ENCODE measurements at regions not wholly inside any gene's neighbourhood (a gene's known extent, or its start where the extent isn't known, plus 50 kb on each side); places are given as distances from the start of the nearest gene placed in this dataset.

GRCh38 chr7:25379351-25380300 is 151.3 kb upstream of the NPVF start:
- H3K4me1 ChIP-seq: peaks cover 6 to 44% (median 9%) of the 10 kb centered on the region in 3 donors
- no peak overlapping the region for H3K4me3 ChIP-seq
- H3K27ac ChIP-seq: no peak overlapping the region
- no peak for DNase-seq
- intact Hi-C loops (cut with DNase I): no loop called here
- WGBS, 2 donors: 61 to 68% methylated on average over 5 of the region's 5 CpGs
- TF ChIP-seq CTCF (IDR thresholded peaks at IDR 0.05): no peak
- TF ChIP-seq POLR2A (IDR thresholded peaks at IDR 0.05): no peak
- no peaks in the 10 kb centered on the region for H3K9me3 ChIP-seq
- H3K27me3 ChIP-seq: no peaks in the 10 kb centered on the region
- H3K36me3 ChIP-seq: no peaks in the 10 kb centered on the region

GRCh38 chr7:25381818-25382589 is 153.7 kb upstream of the NPVF start:
- no peak overlapping the region for H3K4me3 ChIP-seq
- peaks cover 17 to 51% (median 23%) of the 10 kb centered on the region in 3 donors for H3K4me1 ChIP-seq
- no peaks in the 10 kb centered on the region for H3K9me3 ChIP-seq
- no peak for DNase-seq
- intact Hi-C loops (cut with DNase I): no loop called here
- no peaks in the 10 kb centered on the region for H3K36me3 ChIP-seq
- H3K27me3 ChIP-seq: no peaks in the 10 kb centered on the region
- WGBS, 2 donors: 22 to 30% methylated on average over 3 to 4 of the region's 4 CpGs
- no peak for TF ChIP-seq POLR2A (IDR thresholded peaks at IDR 0.05)
- TF ChIP-seq CTCF (IDR thresholded peaks at IDR 0.05): no peak
- H3K27ac ChIP-seq: no peak overlapping the region

- DNase-seq: no peak
Measured at GRCh38 chr7:25382869-25383268, 154.6 kb upstream of the NPVF start.

GRCh38 chr7:25383402-25383801 is 155.1 kb upstream of the NPVF start:
- Histone ChIP-seq H3K4me1 (peaks cover 17 to 51% (median 23%) of the 10 kb centered on the region in 3 donors), H3K4me3 (no peak overlapping the region), H3K36me3 (no peaks in the 10 kb centered on the region), H3K27me3 (no peaks in the 10 kb centered on the region), H3K27ac (no peak overlapping the region), H3K9me3 (no peaks in the 10 kb centered on the region)
- no peak for TF ChIP-seq POLR2A (IDR thresholded peaks at IDR 0.05)
- no peak for TF ChIP-seq CTCF (IDR thresholded peaks at IDR 0.05)
- WGBS, 2 donors: 46 to 57% methylated on average over 2 of the region's 2 CpGs
- intact Hi-C loops (cut with DNase I): no loop called here
- DNase-seq: no peak

More at GRCh38 chr7:25382869-25383268, 154.6 kb upstream of the NPVF start:
- Histone ChIP-seq H3K27ac (no peak overlapping the region), H3K4me3 (no peak overlapping the region), H3K9me3 (no peaks in the 10 kb centered on the region), H3K4me1 (peaks cover 17 to 51% (median 23%) of the 10 kb centered on the region in 3 donors), H3K27me3 (no peaks in the 10 kb centered on the region), H3K36me3 (no peaks in the 10 kb centered on the region)
- WGBS, 2 donors: 30 to 36% methylated on average over 4 of the region's 4 CpGs
- TF ChIP-seq POLR2A (IDR thresholded peaks at IDR 0.05) (no peak), CTCF (IDR thresholded peaks at IDR 0.05) (no peak)
- intact Hi-C loops (cut with DNase I): no loop called here
